ENCODE measurements at regions not wholly inside any gene's neighbourhood (a gene's known extent, or its start where the extent isn't known, plus 50 kb on each side); places are given as distances from the start of the nearest gene placed in this dataset.

DNA sequence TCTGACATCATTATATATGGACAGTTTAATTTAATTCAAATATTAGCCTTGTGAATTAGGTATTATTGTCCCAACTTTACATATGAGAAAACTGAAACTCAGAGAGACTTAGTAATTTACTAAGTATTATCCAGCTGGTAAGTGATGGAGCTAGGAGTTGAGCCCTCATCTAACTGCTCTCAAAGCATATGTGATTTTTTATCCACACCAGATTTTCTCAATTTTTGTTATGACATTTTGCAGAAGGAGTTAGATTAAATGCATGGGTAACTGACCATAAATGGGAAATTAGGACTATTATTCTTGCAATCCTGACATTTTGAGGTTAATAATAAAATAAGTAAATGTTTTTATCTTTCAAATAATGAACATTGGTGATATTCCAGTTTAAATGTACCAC, 778.3 kb upstream of the SORCS1 start:
- ChIA-PET POLR2A (ENCODE audit: unreplicated experiment) (no interaction called here), CTCF (no interaction called here)
- ATAC-seq (no peak), DNase-seq (no peak)
- Histone ChIP-seq H3K79me2 (ENCODE audit: low read length) (no peaks in the 10 kb centered on the region), H3K9me3 (ENCODE audit: low read length) (no peaks in the 10 kb centered on the region), H4K20me1 (ENCODE audit: low read length) (no peaks in the 10 kb centered on the region), H3K9ac (ENCODE audit: low read length) (no peak overlapping the region), H3K27me3 (ENCODE audit: low read length) (no peaks in the 10 kb centered on the region), H3K27ac (ENCODE audit: low read length) (no peak overlapping the region), H3K36me3 (ENCODE audit: low read depth, low read length) (no peaks in the 10 kb centered on the region), H3K4me3 (ENCODE audit: low read length) (no peak overlapping the region), H2AFZ (ENCODE audit: low read length) (no peak overlapping the region), H3F3A (ENCODE audit: low read length, unreplicated experiment) (no peaks in the 10 kb centered on the region), H3K4me1 (ENCODE audit: insufficient read depth, low read length) (no peaks in the 10 kb centered on the region), H3K9me2 (replicated peaks; ENCODE audit: low read length) (no peaks in the 10 kb centered on the region), H3K4me2 (ENCODE audit: low read length) (no peak overlapping the region)
- TF ChIP-seq EZH2 (IDR thresholded peaks at IDR 0.05; ENCODE audit: low read length, unreplicated experiment) (no peak), EZH2phosphoT487 (IDR thresholded peaks at IDR 0.05; ENCODE audit: borderline replicate concordance, low read length) (no peak)
- TF ChIP-seq, protein P1, sequence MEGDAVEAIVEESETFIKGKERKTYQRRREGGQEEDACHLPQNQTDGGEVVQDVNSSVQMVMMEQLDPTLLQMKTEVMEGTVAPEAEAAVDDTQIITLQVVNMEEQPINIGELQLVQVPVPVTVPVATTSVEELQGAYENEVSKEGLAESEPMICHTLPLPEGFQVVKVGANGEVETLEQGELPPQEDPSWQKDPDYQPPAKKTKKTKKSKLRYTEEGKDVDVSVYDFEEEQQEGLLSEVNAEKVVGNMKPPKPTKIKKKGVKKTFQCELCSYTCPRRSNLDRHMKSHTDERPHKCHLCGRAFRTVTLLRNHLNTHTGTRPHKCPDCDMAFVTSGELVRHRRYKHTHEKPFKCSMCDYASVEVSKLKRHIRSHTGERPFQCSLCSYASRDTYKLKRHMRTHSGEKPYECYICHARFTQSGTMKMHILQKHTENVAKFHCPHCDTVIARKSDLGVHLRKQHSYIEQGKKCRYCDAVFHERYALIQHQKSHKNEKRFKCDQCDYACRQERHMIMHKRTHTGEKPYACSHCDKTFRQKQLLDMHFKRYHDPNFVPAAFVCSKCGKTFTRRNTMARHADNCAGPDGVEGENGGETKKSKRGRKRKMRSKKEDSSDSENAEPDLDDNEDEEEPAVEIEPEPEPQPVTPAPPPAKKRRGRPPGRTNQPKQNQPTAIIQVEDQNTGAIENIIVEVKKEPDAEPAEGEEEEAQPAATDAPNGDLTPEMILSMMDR (conservative IDR thresholded peaks at IDR 0.05; ENCODE audit: low read depth, low read length), result no peak
- no TSS peak for BruUV-seq (replicated peaks)
- intact Hi-C loops (cut with micrococcal nuclease), result no loop called here

GRCh38 chr10:107933076-107933475, 768.6 kb upstream of the SORCS1 start:
- H3F3A ChIP-seq (ENCODE audit: low read length, unreplicated experiment), result no peaks in the 10 kb centered on the region
- no peaks in the 10 kb centered on the region for H3K36me3 ChIP-seq (ENCODE audit: low read depth, low read length)
- POLR2A ChIA-PET (ENCODE audit: unreplicated experiment), result no interaction called here
- H3K79me2 ChIP-seq (ENCODE audit: low read length), result no peaks in the 10 kb centered on the region
- H3K9ac ChIP-seq (ENCODE audit: low read length), result no peak overlapping the region
- ATAC-seq (no peak), DNase-seq (no peak)
- H3K4me2 ChIP-seq (ENCODE audit: low read length), result no peak overlapping the region
- H4K20me1 ChIP-seq (ENCODE audit: low read length), result no peaks in the 10 kb centered on the region
- H2AFZ ChIP-seq (ENCODE audit: low read length), result no peak overlapping the region
- no peaks in the 10 kb centered on the region for H3K4me1 ChIP-seq (ENCODE audit: insufficient read depth, low read length)
- H3K27me3 ChIP-seq (ENCODE audit: low read length), result no peaks in the 10 kb centered on the region
- H3K9me2 ChIP-seq (replicated peaks; ENCODE audit: low read length), result no peaks in the 10 kb centered on the region
- no peak overlapping the region for H3K27ac ChIP-seq (ENCODE audit: low read length)
- intact Hi-C loops (cut with micrococcal nuclease), result loop anchor here (5.0 kb wide), 1 partner anchor 269 kb away; no protein-coding TSS in a partner anchor
- H3K4me3 ChIP-seq (ENCODE audit: low read length), result no peak overlapping the region
- H3K9me3 ChIP-seq (ENCODE audit: low read length), result no peaks in the 10 kb centered on the region
- TF ChIP-seq EZH2 (IDR thresholded peaks at IDR 0.05; ENCODE audit: low read length, unreplicated experiment) (no peak), EZH2phosphoT487 (IDR thresholded peaks at IDR 0.05; ENCODE audit: borderline replicate concordance, low read length) (no peak)
- TF ChIP-seq, protein P1 (conservative IDR thresholded peaks at IDR 0.05; ENCODE audit: low read depth, low read length), result no peak
- CTCF ChIA-PET, result no interaction called here
- BruUV-seq (replicated peaks), result no TSS peak

DNA sequence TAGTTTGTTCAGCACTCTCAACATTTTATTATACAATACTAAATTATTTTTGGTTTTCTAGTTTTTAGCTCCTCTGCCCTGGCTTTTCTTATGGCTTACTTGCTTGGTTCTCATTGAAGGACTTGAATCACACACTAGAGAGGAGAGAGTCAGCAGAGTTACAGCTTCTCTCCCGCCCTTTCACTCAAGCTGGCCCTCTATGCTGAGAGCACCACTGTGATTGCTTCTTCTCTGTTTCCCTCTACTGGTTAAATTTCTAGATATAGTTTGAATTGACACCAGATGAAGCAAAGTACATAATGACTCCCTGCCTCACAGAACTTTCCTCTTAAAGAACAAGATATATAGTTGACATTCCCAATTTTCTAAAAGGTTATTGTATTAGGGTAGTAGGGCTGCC, 767.3 kb upstream of the SORCS1 start:
- TF ChIP-seq EZH2phosphoT487 (IDR thresholded peaks at IDR 0.05; ENCODE audit: borderline replicate concordance, low read length) (no peak), EZH2 (IDR thresholded peaks at IDR 0.05; ENCODE audit: low read length, unreplicated experiment) (no peak)
- TF ChIP-seq, protein P1 (conservative IDR thresholded peaks at IDR 0.05; ENCODE audit: low read depth, low read length), result no peak
- POLR2A ChIA-PET (ENCODE audit: unreplicated experiment), result no interaction called here
- H3K4me1 ChIP-seq (ENCODE audit: insufficient read depth, low read length), result no peaks in the 10 kb centered on the region
- no peak overlapping the region for H3K4me2 ChIP-seq (ENCODE audit: low read length)
- no peaks in the 10 kb centered on the region for H3K79me2 ChIP-seq (ENCODE audit: low read length)
- CTCF ChIA-PET, result interaction anchor here (1.1 kb wide), 1 partner anchor 121 kb away, joined by 5 read pairs; no protein-coding TSS in a partner anchor
- H3K27me3 ChIP-seq (ENCODE audit: low read length), result no peaks in the 10 kb centered on the region
- no peaks in the 10 kb centered on the region for H3K9me2 ChIP-seq (replicated peaks; ENCODE audit: low read length)
- H3F3A ChIP-seq (ENCODE audit: low read length, unreplicated experiment), result no peaks in the 10 kb centered on the region
- H3K4me3 ChIP-seq (ENCODE audit: low read length), result no peak overlapping the region
- intact Hi-C loops (cut with micrococcal nuclease), result loop anchor here (5.0 kb wide), 1 partner anchor 270 kb away; no protein-coding TSS in a partner anchor
- no peaks in the 10 kb centered on the region for H3K36me3 ChIP-seq (ENCODE audit: low read depth, low read length)
- DNase-seq (peak; percentile 22), ATAC-seq (0 out of 2 replicates have a peak, but pooled peaks have one; percentile 37)
- H4K20me1 ChIP-seq (ENCODE audit: low read length), result no peaks in the 10 kb centered on the region
- no peaks in the 10 kb centered on the region for H3K9me3 ChIP-seq (ENCODE audit: low read length)
- H2AFZ ChIP-seq (ENCODE audit: low read length), result no peak overlapping the region
- no TSS peak for BruUV-seq (replicated peaks)
- no peak overlapping the region for H3K9ac ChIP-seq (ENCODE audit: low read length)
- H3K27ac ChIP-seq (ENCODE audit: low read length), result no peak overlapping the region
